ENCODE measurements at regions not wholly inside any gene's neighbourhood (a gene's known extent, or its start where the extent isn't known, plus 50 kb on each side); places are given as distances from the start of the nearest gene placed in this dataset.
"Not testable (repeated sequence)": the region's sequence is repeated elsewhere in the genome, so short reads cannot be mapped to it uniquely, and the experiment has no call there.

GRCh38 chr13:64087624-64088023 lies 2672.0 kb upstream of the PCDH20 start:
- Mint-ChIP-seq H3K9me3 (ENCODE audit: low read depth) (peaks cover 2% of the 10 kb centered on the region), H3K27me3 (ENCODE audit: low read depth) (no peaks in the 10 kb centered on the region), H3K36me3 (ENCODE audit: low read depth) (no peaks in the 10 kb centered on the region), H3K27ac (ENCODE audit: unreplicated experiment) (no peak overlapping the region), H3K4me3 (ENCODE audit: unreplicated experiment) (no peak overlapping the region), H3K4me1 (ENCODE audit: low read depth) (no peaks in the 10 kb centered on the region)
- TF ChIP-seq CTCF (IDR thresholded peaks at IDR 0.05): no peak
- no peak for DNase-seq (ENCODE audit: low spot score)

DNA sequence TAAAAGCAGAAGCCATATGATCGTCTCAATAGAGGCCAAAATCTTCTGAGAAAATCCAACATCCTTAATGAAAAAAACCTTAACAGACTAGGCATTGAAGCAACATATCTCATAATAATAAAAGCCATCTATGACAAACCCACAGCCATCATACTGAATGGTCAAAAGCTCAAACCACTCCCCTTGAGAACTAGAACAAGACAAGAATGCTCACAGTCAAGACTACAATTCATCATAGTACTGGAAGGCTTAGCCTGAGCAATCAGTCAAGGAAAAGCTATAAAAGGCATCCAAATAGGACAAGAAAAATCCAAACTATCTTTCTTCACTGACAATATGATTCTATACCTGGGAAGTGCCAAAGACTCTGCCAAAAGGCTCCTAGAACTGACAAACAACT lies 2668.2 kb upstream of the PCDH20 start:
- Mint-ChIP-seq H3K27me3 (ENCODE audit: low read depth) (no peaks in the 10 kb centered on the region), H3K9me3 (ENCODE audit: low read depth) (peaks cover 6% of the 10 kb centered on the region), H3K4me1 (ENCODE audit: low read depth) (no peaks in the 10 kb centered on the region), H3K27ac (ENCODE audit: unreplicated experiment) (no peak overlapping the region), H3K36me3 (ENCODE audit: low read depth) (no peaks in the 10 kb centered on the region), H3K4me3 (ENCODE audit: unreplicated experiment) (no peak overlapping the region)
- TF ChIP-seq CTCF (IDR thresholded peaks at IDR 0.05): no peak
- DNase-seq (ENCODE audit: low spot score): no peak

- H3K9me3 Mint-ChIP-seq (ENCODE audit: low read depth): peaks cover 6% of the 10 kb centered on the region
- no peak overlapping the region for H3K4me3 Mint-ChIP-seq (ENCODE audit: unreplicated experiment)
- no peak for TF ChIP-seq CTCF (IDR thresholded peaks at IDR 0.05)
- H3K27me3 Mint-ChIP-seq (ENCODE audit: low read depth): no peaks in the 10 kb centered on the region
- no peak for DNase-seq (ENCODE audit: low spot score)
- no peaks in the 10 kb centered on the region for H3K36me3 Mint-ChIP-seq (ENCODE audit: low read depth)
- H3K27ac Mint-ChIP-seq (ENCODE audit: unreplicated experiment): no peak overlapping the region
- H3K4me1 Mint-ChIP-seq (ENCODE audit: low read depth): no peaks in the 10 kb centered on the region
These were observed 2667.7 kb upstream of the PCDH20 start for GRCh38 chr13:64083396-64083795.

DNA sequence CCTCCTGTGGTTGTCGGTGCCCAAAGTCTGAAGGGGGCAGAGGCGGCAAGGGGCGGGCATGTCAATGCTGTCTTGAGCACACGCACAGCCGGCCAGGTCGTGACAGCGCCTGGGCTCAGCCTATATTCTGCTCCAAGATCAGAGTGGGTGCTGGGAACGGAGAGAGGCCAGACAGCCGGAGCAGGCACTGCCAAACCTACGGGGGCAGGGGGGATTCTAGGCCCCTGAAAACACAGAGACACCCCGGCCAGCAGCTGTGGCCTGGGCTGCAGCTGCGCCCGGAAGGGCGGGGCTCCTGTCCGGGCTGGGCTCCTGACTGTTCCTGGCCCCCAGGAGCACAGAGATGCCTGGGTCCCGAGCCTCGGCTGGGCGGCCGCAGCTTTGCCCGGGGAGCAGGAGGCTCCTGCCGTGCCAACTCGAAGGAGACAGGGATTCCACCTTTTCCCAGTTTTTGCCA lies 2662.9 kb upstream of the PCDH20 start:
- H3K27me3 Mint-ChIP-seq (ENCODE audit: low read depth): no peaks in the 10 kb centered on the region
- H3K9me3 Mint-ChIP-seq (ENCODE audit: low read depth): peaks cover 6% of the 10 kb centered on the region
- no peak for TF ChIP-seq CTCF (IDR thresholded peaks at IDR 0.05)
- no peak overlapping the region for H3K27ac Mint-ChIP-seq (ENCODE audit: unreplicated experiment)
- no peaks in the 10 kb centered on the region for H3K36me3 Mint-ChIP-seq (ENCODE audit: low read depth)
- H3K4me1 Mint-ChIP-seq (ENCODE audit: low read depth): no peaks in the 10 kb centered on the region
- no peak overlapping the region for H3K4me3 Mint-ChIP-seq (ENCODE audit: unreplicated experiment)
- DNase-seq (ENCODE audit: low spot score): peak; percentile 68

DNA sequence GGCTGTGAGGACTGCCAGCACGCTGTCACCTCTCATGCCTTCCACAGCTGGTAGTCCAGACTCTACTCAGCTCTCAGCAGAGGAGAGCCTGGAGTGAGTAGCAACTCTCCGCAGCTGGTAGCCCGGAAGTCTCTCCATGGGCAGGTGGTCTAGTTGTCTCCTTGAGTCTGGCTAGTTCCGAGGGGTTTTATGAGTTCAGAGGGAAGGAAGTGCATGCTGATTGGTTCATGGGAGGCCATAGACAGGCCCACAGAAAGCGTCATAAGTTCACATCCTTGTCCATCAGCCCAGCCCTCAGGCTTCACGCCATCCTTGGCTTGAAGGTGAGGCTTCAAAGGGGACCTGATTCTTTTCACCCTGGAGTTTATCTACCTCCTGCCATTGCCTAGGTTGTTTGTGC lies 2662.4 kb upstream of the PCDH20 start:
- no peaks in the 10 kb centered on the region for H3K4me1 Mint-ChIP-seq (ENCODE audit: low read depth)
- no peaks in the 10 kb centered on the region for H3K36me3 Mint-ChIP-seq (ENCODE audit: low read depth)
- no peak for TF ChIP-seq CTCF (IDR thresholded peaks at IDR 0.05)
- DNase-seq (ENCODE audit: low spot score): peak; percentile 39
- no peak overlapping the region for H3K27ac Mint-ChIP-seq (ENCODE audit: unreplicated experiment)
- no peaks in the 10 kb centered on the region for H3K27me3 Mint-ChIP-seq (ENCODE audit: low read depth)
- H3K4me3 Mint-ChIP-seq (ENCODE audit: unreplicated experiment): no peak overlapping the region
- H3K9me3 Mint-ChIP-seq (ENCODE audit: low read depth): peaks cover 6% of the 10 kb centered on the region

- not testable (repeated sequence) for H3K27ac Mint-ChIP-seq (ENCODE audit: unreplicated experiment); H3K9me3 Mint-ChIP-seq (ENCODE audit: low read depth); H3K27me3 Mint-ChIP-seq (ENCODE audit: low read depth); H3K4me3 Mint-ChIP-seq (ENCODE audit: unreplicated experiment); H3K36me3 Mint-ChIP-seq (ENCODE audit: low read depth); H3K4me1 Mint-ChIP-seq (ENCODE audit: low read depth)
- peak; percentile 86 for DNase-seq (ENCODE audit: low spot score)
These were observed 2661.6 kb upstream of the PCDH20 start for GRCh38 chr13:64077132-64077835.
